VCaP (cell line): ENCODE measurements at regions not wholly inside any gene's neighbourhood (a gene's known extent, or its start where the extent isn't known, plus 50 kb on each side); places are given as distances from the start of the nearest gene placed in this dataset.
"Not testable (repeated sequence)": the region's sequence is repeated elsewhere in the genome, so short reads cannot be mapped to it uniquely, and the experiment has no call there.

Experiments used
- H3K27ac ChIP-seq: fragments of 450-650 bp; 2 replicates; pipeline ENCODE4 v1.5.1; 2017
- TF ChIP-seq, protein P1 (sequence below): fragments of 450-650 bp; conservative IDR thresholded peaks from 2 replicates; pipeline ENCODE4 v1.5.1; 2017; ENCODE audit warnings: mild to moderate bottlenecking, moderate library complexity

- no peak overlapping the region for H3K27ac ChIP-seq
- TF ChIP-seq, protein P1, sequence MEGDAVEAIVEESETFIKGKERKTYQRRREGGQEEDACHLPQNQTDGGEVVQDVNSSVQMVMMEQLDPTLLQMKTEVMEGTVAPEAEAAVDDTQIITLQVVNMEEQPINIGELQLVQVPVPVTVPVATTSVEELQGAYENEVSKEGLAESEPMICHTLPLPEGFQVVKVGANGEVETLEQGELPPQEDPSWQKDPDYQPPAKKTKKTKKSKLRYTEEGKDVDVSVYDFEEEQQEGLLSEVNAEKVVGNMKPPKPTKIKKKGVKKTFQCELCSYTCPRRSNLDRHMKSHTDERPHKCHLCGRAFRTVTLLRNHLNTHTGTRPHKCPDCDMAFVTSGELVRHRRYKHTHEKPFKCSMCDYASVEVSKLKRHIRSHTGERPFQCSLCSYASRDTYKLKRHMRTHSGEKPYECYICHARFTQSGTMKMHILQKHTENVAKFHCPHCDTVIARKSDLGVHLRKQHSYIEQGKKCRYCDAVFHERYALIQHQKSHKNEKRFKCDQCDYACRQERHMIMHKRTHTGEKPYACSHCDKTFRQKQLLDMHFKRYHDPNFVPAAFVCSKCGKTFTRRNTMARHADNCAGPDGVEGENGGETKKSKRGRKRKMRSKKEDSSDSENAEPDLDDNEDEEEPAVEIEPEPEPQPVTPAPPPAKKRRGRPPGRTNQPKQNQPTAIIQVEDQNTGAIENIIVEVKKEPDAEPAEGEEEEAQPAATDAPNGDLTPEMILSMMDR: no peak
Observed at GRCh38 chr13:67462098-67462497, 232.0 kb upstream of the PCDH9 start.

DNA sequence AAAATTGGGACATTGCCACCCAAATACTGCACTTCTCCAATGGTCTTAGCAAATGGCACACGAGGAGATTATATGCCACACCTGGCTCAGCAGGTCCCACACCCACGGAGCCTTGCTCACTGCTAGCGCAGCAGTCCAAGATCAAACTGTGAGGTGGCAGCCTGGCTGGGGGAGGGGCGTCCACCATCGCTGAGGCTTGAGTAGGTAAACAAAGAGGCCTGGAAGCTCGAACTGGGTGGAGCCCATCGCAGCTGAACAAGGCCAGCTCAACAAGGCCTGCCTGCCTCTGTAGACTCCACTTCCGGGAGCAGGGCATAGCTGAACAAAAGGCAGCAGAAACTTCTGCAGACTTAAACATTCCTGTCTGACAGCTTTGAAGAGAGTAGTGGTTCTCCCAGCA, 222.4 kb upstream of the PCDH9 start:
- not testable (repeated sequence) for H3K27ac ChIP-seq

GRCh38 chr13:67445436-67445835, 215.3 kb upstream of the PCDH9 start:
- TF ChIP-seq, protein P1: no peak
- no peak overlapping the region for H3K27ac ChIP-seq

GRCh38 chr13:67443923-67444322, 213.8 kb upstream of the PCDH9 start:
- TF ChIP-seq, protein P1: no peak
- H3K27ac ChIP-seq: no peak overlapping the region

DNA sequence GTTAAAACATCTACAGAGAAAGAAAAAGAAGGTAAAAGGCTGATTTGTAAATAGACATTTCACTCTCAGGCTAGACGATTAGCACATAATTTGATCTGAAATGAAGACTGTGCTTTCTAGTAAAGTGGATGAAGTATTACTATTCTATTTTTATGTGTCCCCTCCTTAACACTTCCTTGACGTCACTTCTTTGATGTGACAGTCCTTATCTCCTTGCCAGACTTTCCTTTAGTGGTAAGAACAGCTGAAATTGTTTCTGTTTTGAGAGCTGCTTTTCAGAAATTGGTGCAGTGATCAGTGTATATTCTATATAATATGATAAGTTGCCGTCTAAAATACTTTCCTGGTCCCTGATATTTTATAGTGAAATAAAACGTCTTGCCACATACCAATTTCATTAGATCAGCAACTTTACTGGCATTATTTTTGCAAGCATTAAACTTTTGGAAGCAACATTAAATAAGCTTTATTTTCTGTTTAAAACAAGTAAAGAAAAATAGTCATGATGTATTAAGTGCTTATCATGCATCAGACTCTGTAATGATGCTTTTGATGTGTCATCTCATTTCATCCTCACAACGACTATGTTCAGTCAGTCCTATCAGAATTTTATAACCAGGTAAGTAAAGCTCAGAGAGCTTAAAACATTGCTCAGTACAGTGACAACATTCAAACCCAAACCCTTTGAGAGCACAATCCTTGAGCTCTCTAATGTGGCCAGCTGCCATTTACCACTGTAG, 210.3 kb upstream of the PCDH9 start:
- no peak overlapping the region for H3K27ac ChIP-seq
- TF ChIP-seq, protein P1: no peak

DNA sequence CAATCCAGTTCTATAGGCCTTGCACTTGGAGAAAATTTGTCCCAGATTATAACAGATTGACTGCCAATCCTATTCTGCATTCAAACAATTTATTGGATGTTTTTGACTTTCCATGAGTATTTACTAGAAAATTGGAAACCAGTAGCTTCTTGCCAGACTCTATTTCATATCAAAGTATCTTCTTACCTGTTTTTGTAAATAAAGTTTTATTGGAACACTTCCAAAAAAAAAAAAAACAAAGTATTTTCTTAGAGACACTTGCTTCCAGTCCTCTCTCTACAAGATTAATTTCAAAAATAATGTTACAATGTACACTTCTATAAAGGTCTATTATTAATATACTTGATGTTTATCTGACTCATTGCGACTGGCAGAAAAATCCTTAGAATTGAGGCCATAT, 209.2 kb upstream of the PCDH9 start:
- TF ChIP-seq, protein P1: no peak
- no peak overlapping the region for H3K27ac ChIP-seq

DNA sequence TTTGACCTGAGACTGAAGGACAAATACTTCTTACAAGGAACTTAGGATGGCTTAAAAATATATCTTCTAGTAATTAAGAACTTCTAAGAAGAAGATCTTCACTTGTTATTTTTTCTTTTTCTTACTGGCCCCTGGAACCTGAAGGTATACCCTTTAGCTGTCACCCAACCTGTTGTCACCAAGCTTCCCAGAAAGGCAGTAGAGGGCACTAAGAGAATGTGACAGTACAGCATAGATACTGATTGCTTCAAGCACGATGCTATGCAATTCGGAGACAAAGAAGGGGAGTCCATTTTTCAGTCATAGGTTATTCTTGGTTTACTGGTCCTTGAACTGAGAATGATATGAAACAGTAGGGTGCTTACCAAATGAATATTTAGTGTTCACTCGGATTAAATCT, 208.3 kb upstream of the PCDH9 start:
- TF ChIP-seq, protein P1: peak; percentile 68
- no peak overlapping the region for H3K27ac ChIP-seq

- H3K27ac ChIP-seq: no peak overlapping the region
- TF ChIP-seq, protein P1: no peak
Observed at GRCh38 chr13:67437244-67437643, 207.1 kb upstream of the PCDH9 start.
